C4-2B (cell line): ENCODE measurements at regions not wholly inside any gene's neighbourhood (a gene's known extent, or its start where the extent isn't known, plus 50 kb on each side); places are given as distances from the start of the nearest gene placed in this dataset.

Experiments used
- H3K27ac ChIP-seq: fragments of 450-650 bp; 2 replicates; pipeline ENCODE4 v1.5.1; 2017
- CTCF ChIP-seq: fragments of 450-650 bp; conservative IDR thresholded peaks from 2 replicates; pipeline ENCODE4 v1.5.1; 2017; ENCODE audit warnings: mild to moderate bottlenecking
- ZFX ChIP-seq: fragments of 450-650 bp; IDR thresholded peaks from 2 replicates; pipeline ENCODE4 v1.6.1; 2017

GRCh38 chr11:37657645-37658044 lies 1059.6 kb upstream of the RAG2 start:
- TF ChIP-seq CTCF (peak; percentile 74), ZFX (no peak)
- H3K27ac ChIP-seq = no peak overlapping the region

- no peak overlapping the region for H3K27ac ChIP-seq
- TF ChIP-seq CTCF (no peak), ZFX (no peak)
Measured at GRCh38 chr11:37647767-37648166, 1049.7 kb upstream of the RAG2 start.

DNA sequence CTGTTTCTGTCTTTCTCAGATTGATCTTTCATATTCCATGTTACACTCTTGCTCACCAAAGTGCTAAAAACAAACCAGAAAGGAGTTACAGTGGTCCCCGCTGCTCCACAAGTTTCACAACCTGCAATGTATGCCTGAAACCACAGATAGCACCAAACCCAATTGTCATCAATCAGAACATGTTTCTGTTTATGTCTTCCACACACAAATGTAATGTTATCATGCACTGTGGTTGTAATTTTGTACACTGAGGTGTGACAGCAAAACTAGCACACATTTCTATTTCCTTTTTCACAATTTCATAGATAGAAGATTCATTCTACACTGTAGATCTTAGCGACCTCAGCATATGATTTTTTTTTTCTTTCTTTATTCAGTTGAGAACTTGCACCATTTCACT lies 1045.9 kb upstream of the RAG2 start:
- TF ChIP-seq ZFX = no peak
- TF ChIP-seq CTCF = no peak
- no peak overlapping the region for H3K27ac ChIP-seq

DNA sequence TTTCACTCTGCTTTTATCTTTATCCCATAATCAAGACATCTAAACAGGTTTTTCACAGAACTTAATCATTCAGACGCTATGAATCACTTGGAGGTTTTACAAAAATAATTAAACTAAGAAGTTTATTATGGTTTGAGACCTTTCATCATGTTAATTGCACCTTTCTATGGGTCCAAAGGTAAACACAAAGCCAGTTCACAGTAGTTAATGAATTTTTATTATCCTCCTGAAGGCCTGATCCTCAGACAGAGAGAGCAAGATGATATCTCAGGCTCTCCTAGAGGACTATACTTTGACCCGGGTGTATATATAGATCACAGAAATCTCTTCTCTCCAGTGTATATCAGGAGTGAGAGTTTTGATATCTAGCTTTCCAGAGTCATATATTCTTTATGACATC lies 1044.3 kb upstream of the RAG2 start:
- H3K27ac ChIP-seq = no peak overlapping the region
- TF ChIP-seq CTCF = no peak
- no peak for TF ChIP-seq ZFX

DNA sequence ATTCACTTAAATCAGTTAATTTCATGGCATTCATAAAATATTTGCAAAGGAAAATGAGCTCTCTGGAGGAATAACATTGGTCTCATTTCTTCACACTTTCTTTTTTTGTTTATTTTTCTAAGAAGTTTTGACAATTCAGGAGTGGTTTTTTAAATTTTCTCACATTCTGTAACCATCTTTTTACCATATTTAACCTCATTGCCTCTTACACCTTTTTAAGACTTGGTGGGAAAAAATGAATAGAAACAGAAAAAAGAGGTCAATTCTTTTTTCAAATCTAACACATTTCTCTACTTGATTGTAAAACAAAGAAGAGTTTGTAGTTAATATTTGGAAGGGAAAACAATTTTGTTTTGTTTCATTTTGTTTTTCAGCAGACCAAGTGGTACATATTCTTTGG lies 1034.7 kb upstream of the RAG2 start:
- no peak for TF ChIP-seq ZFX
- no peak for TF ChIP-seq CTCF
- H3K27ac ChIP-seq = no peak overlapping the region

GRCh38 chr11:37630866-37631265 lies 1032.8 kb upstream of the RAG2 start:
- TF ChIP-seq CTCF = no peak
- TF ChIP-seq ZFX = no peak

DNA sequence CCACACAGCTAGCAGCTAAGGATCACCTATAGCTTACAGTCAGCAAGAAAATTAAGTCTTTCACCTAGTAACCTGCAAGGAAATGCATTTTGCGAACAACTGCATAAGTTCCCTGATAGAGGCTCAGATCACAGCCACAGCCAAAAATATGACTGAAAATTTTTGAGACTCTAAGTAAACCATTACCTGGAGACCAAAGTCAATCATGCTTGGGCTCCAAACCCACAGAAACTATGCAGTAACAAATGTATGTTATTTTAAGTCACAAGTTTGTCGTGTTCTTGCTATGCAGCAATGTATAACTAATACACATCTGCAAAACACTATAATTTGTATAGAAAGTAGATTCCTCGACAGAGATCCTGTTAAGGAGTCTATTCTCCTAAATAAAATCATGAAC lies 1025.7 kb upstream of the RAG2 start:
- no peak for TF ChIP-seq ZFX
- no peak for TF ChIP-seq CTCF
- no peak overlapping the region for H3K27ac ChIP-seq

More at GRCh38 chr11:37630866-37631265, 1032.8 kb upstream of the RAG2 start:
- H3K27ac ChIP-seq = no peak overlapping the region

DNA sequence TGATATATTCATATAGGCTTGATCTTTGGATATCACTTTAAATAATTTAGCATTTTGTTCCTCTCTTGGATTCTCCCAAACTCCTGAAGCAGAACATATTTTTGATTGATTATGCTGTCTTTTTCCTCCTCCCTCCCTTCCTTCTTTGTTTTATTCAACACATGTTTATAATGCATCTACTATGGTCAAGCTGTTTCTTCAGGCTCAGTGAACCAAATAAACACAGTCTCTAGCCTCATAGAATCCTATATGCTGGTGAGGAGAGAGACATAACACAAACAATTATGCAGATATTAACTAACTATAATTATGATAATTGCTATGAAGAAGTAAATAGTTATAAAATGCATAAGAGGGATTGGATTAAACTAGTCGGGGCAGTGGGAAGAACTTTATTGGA lies 1023.6 kb upstream of the RAG2 start:
- TF ChIP-seq ZFX = no peak
- no peak for TF ChIP-seq CTCF
- no peak overlapping the region for H3K27ac ChIP-seq
